Ishikawa (cell line): ENCODE measurements at regions not wholly inside any gene's neighbourhood (a gene's known extent, or its start where the extent isn't known, plus 50 kb on each side); places are given as distances from the start of the nearest gene placed in this dataset.

Source experiments
- CEBPB ChIP-seq: IDR thresholded peaks from 2 replicates; pipeline ENCODE4 v1.6.1; 2012
- CREB1 ChIP-seq: IDR thresholded peaks from 2 replicates; pipeline ENCODE4 v1.6.1; 2012; ENCODE audit warnings: low read depth
- EGR1 ChIP-seq: IDR thresholded peaks from 2 replicates; pipeline ENCODE4 v1.6.1; 2012
- EP300 ChIP-seq: IDR thresholded peaks from 2 replicates; pipeline ENCODE4 v1.6.1; 2012; ENCODE audit warnings: borderline replicate concordance
- FOXM1 ChIP-seq: IDR thresholded peaks from 2 replicates; pipeline ENCODE4 v1.6.1; 2012; ENCODE audit warnings: low read depth, borderline replicate concordance
- NFIC ChIP-seq: IDR thresholded peaks from 2 replicates; pipeline ENCODE4 v1.6.1; 2012
- RAD21 ChIP-seq: IDR thresholded peaks from 2 replicates; pipeline ENCODE4 v1.6.1; 2012; ENCODE audit warnings: low read depth
- REST ChIP-seq: IDR thresholded peaks from 2 replicates; pipeline ENCODE4 v1.6.1; 2012; ENCODE audit warnings: low read depth, mild to moderate bottlenecking
- TAF1 ChIP-seq: IDR thresholded peaks from 2 replicates; pipeline ENCODE4 v1.6.1; 2012; ENCODE audit warnings: low read depth, mild to moderate bottlenecking
- TEAD4 ChIP-seq: IDR thresholded peaks from 2 replicates; pipeline ENCODE4 v1.6.1; 2012
- USF1 ChIP-seq: IDR thresholded peaks from 2 replicates; pipeline ENCODE4 v1.6.1; 2012
- YY1 ChIP-seq: IDR thresholded peaks from 2 replicates; pipeline ENCODE4 v1.6.1; 2012; ENCODE audit warnings: low read depth
- ZBTB7A ChIP-seq: IDR thresholded peaks from 2 replicates; pipeline ENCODE4 v1.6.1; 2012; ENCODE audit warnings: low read depth
- TF ChIP-seq, protein P1 (sequence below): IDR thresholded peaks from 2 replicates; pipeline ENCODE4 v1.6.1; 2012

- TF ChIP-seq CEBPB (no peak), REST (no peak), NFIC (no peak), TAF1 (no peak), USF1 (no peak), YY1 (no peak), FOXM1 (no peak), CREB1 (no peak), RAD21 (no peak), EP300 (no peak), EGR1 (no peak), TEAD4 (no peak), ZBTB7A (no peak)
- TF ChIP-seq, protein P1, sequence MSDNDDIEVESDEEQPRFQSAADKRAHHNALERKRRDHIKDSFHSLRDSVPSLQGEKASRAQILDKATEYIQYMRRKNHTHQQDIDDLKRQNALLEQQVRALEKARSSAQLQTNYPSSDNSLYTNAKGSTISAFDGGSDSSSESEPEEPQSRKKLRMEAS: no peak
Measured at GRCh38 chr6:155656024-155656423, 200.4 kb upstream of the NOX3 start.
